HG03139 (cell line): ENCODE measurements at regions not wholly inside any gene's neighbourhood (a gene's known extent, or its start where the extent isn't known, plus 50 kb on each side); places are given as distances from the start of the nearest gene placed in this dataset.
"Not testable (repeated sequence)": the region's sequence is repeated elsewhere in the genome, so short reads cannot be mapped to it uniquely, and the experiment has no call there.

Experiments used
- ATAC-seq: cut with Tn5 transposase; IDR thresholded peaks from one replicate; pipeline ENCODE4 v1.9.1; 2021; ENCODE audit not compliant: unreplicated experiment

GRCh38 chr20:24418731-24419130 is 50.7 kb upstream of the SYNDIG1 start:
- ATAC-seq, result no peak

DNA sequence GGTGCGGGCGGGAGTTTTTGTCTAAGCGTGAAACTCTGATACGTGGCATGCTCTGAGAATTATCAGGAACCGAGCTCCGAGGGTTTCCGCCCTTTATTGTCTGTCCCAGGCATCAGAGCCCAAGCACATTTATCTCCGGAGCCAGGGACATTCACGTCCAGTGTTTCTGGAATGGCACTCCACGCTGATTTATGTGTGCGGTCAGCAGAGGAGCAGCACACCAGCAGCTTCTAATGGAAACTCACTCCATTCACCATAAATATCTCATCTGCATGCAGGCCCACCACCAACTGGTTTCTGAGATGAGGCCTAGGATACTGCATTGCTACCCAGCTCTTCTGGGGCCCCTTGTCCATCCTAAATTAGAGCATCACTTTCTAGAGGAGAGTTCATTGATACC is 51.9 kb upstream of the SYNDIG1 start:
- ATAC-seq, result no peak

DNA sequence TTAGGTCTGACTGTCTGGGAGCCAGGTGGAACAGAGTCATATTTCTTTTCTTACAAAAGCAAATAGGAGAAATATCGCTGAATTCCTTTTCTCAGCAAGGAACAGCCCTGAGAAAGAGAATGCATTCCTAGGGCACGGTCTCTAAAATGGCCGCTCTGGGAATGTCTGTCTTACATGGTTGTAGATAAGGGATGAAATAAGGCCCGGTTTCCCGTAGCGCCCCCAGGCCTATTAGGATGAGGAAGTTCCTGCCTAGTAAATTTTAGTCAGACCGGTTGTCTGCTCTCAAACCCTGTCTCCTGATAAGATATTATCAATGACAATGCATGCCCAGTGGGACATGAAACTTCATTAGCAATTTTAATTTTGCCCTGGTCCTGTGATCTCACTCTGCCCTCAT is 54.0 kb upstream of the SYNDIG1 start:
- not testable (repeated sequence) for ATAC-seq

GRCh38 chr20:24411834-24412216 is 57.6 kb upstream of the SYNDIG1 start:
- ATAC-seq, result no peak

DNA sequence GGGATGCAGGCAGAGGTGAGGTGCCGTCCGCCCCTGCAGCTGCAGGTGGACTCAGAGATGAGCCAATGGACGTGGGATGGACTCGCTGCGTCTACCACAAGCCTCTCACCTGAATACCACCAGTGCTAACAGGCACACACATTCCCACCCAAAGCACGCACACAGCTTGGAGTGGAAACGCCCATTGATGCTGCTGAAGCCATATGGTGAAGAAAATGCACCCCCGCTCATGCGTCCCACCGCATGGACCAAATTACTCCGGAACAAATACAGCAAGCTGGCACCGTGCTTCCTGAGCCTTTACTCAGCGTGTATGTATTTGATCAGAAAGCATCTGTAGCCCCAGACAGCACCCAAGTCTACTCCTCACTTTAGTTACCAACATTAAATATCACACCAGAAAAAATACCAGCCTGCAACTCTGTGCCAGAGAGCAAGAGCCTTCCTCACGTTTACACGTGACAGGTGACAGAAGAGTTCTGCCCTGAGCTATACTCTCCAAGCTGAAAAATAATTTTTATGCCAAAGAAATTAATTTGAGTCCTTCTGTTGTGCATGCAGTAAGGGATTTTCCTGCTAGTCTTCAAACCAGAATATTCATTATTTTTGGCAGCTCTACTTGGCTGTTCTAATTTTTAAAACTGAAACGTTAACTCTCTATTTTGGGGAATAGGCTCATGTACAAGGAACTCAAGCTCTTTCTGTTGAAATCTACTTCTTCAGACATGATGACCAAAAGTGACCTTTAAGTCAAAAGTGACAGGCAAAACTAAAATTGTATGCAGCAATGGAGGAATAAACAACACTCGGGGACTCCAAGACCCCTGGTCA is 58.2 kb upstream of the SYNDIG1 start:
- no peak for ATAC-seq

DNA sequence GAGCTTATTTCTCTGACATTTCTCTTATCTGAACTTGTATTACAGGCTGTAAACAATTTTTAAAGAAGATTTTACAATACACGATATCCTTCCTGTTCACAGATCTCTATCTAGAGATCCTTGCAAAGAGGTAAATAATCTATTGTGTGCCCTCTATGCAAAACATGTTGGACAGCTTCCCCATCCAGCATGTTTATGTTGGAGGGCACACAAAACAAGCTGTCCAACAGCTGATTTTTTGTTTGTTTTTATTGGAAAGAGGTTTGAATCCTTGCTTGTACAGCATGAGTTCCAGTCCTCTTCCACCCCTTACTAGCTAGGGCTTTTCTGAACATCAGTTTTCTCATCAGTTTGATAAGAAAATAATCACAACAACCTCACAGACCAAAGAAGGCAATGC is 62.3 kb upstream of the SYNDIG1 start:
- ATAC-seq, result no peak

GRCh38 chr20:24406750-24407149 is 62.7 kb upstream of the SYNDIG1 start:
- ATAC-seq, result no peak

GRCh38 chr20:24406251-24406650 is 63.2 kb upstream of the SYNDIG1 start:
- ATAC-seq, result no peak

DNA sequence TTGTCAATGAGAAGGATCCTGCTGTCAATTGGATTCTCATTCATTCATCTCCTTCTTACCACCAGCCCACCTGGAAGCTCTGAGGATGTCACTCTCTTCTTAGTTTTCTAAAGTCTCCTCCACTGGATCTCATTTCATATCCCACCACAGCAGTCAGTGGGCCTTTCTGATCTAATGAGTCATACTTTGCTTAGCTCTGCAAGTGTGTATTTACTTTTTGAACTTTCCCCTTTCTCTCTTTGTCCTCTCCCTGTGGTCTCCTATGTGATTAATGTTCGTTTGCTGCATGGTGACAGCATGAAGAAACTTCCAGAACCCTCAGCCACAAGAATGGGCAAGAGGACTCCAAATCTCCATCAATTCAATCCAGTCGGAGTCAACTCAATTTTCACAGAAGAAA is 63.6 kb upstream of the SYNDIG1 start:
- no peak for ATAC-seq

GRCh38 chr20:24403406-24403805 is 66.0 kb upstream of the SYNDIG1 start:
- ATAC-seq, result no peak

GRCh38 chr20:24402188-24402587 is 67.2 kb upstream of the SYNDIG1 start:
- no peak for ATAC-seq

DNA sequence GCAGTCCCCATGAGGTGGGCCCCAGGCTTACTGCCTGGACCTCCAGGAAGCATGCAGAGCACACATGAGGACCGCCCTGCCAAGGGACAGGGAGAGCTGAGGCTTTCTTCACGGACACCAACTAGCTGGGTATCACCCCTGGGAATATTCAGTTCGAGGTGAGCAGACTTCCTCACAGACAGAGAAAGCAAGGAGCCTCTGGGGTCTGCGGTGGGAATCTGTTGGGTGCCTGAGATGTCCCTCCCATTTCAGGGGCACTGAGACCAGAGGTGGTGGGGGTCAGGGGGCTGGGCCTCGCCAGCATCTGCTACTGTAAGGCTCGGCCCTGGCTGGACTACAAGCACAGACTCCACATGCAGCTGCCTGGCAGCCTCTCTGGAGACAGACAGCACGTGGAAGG is 74.3 kb upstream of the SYNDIG1 start:
- no peak for ATAC-seq

GRCh38 chr20:24393903-24394302 is 75.5 kb upstream of the SYNDIG1 start:
- ATAC-seq, result no peak

GRCh38 chr20:24392612-24393011 is 76.8 kb upstream of the SYNDIG1 start:
- ATAC-seq, result no peak

DNA sequence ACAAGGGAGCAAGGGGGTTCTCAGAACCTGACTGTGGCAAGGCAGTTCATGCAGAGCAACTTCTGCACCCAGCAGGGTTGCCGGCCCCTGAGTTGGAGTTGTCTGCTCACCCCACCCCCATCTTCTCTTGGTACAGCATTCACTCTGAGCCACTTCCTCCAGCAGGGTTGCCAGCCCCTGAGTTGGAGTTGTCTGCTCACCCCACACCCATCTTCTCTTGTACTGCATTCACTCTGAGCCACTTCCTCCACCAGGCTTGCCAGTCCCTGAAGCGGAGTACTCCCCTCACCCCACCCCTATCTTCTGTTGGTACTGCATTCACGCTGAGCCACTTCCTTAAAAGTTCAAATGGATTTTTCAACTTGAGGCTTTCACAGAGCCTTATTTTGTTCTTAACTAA is 79.7 kb upstream of the SYNDIG1 start:
- ATAC-seq, result no peak

GRCh38 chr20:24388828-24389380 is 80.5 kb upstream of the SYNDIG1 start:
- ATAC-seq, result no peak

DNA sequence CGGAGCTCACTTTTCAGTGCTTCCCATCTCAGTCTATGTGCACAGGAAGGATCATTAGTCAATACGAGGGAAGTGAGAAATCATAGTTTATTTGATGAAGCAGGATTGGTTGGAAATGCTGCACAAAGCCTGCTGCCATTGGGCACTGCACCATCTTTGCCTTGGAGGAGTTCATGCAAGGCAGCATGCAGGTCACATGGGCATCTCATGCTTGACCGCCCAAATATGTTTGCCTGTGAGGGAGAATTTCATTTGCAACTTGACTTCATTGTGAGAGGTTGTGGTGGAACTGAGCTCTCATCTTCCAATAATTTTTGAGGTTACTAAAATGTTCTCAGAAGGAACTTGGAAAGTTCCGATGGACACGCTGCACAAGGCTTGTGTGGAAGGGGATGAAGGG is 83.9 kb upstream of the SYNDIG1 start:
- no peak for ATAC-seq

DNA sequence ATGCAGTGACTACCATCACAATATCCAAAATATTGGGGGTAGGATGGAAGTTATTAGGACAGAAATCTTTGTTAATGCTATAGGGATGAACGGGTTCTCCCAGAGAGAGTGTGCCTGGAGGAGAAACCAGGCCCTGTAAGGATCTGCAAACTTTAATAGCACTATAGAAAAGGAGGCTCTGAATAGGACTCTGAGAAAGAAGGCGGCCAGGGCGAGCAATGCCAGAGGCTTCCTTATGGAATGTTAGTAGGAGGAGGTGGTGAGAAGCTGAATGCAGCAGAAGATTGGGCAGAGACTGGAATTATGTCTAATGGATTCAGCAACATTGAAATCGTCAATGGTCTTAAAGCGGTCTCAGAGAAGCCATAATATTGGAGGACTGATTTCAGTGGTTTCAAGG is 84.6 kb upstream of the SYNDIG1 start:
- no peak for ATAC-seq

DNA sequence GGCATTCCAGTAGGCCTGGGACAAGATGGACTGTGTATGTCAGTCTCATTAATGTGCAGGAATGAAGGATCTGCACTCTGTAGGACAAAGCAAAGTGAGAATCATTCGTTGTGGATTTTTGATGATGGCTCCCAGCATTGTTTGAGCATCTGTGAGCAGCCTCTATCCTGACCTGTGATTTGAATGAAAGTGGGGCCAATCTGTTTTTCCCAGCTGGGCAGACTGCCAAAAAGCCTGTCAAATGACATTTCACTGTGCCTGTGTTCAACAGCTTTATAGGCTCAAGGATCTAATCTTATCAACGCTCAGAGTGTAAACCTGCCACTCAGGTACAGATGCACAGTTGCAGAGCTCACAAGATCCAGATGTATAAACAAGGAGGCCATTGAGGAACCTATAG is 86.7 kb upstream of the SYNDIG1 start:
- no peak for ATAC-seq

DNA sequence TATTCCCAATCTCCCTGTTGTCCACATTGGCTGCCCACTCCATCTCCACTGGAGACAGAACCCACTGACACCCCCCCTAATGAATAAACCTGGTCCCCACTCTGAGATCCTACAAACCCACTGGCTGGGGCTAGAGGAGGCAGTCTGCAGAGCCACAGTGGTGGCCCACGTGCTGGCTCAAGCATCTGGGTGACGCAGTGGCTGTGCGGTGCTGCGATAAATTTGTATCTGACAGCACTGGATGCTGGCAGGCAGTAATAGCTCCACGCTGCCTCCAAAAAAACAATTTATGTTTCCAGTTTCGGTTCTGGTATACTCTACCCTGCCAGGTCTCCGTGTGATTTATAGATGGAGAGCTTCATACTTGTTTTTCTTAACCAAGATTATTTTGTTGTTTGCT is 87.1 kb upstream of the SYNDIG1 start:
- ATAC-seq, result no peak

DNA sequence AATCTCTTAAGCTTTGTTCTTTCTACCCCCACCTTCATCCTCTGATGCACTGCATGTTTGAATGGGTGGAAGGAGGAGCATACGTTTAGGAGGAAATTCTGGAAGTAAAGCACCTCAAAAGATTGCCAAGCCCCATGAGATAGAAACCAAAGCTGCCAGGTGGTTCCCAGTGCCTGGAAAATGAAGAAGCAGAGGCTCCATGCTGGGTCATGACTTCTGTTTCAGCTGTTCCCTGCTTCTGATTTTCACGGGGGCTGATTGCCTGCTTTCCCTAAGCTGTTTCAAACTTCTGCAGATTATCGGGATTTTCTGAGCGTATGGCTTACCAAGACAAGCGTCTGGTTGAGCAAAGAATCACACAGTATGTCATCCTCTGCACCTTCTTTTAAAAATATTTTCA is 87.5 kb upstream of the SYNDIG1 start:
- ATAC-seq, result no peak

DNA sequence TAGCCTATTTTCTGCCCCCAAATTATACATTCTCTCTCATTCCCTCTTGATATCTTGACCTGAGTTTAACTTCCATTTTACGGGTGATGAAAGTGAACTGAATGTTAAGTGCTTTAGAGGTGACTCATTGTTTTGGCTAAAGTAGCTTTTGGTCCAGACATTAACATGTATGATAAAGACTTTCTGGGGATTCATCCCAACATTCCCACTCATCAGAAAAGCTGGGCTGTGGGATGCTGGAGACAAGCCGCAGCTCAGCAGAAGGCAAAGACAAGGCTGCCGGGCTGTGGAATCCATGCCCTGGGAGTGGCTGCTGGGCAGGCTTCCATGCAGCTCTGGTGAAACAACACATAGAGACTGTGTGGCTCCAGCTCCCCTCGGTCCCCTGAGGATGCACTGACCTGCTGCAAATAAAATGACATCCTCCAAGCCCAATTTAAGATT is 89.9 kb upstream of the SYNDIG1 start:
- ATAC-seq, result no peak
